ENCODE measurements at regions not wholly inside any gene's neighbourhood (a gene's known extent, or its start where the extent isn't known, plus 50 kb on each side); places are given as distances from the start of the nearest gene placed in this dataset.

- no peak for TF ChIP-seq CTCF (IDR thresholded peaks at IDR 0.05; ENCODE audit: low read depth, low read length, poor library complexity, severe bottlenecking)
- no peak for TF ChIP-seq EZH2phosphoT487 (IDR thresholded peaks at IDR 0.05; ENCODE audit: borderline replicate concordance, low read length)
These were observed 1056.0 kb downstream of the TBC1D22A start for GRCh38 chr22:47818496-47818895.
